HCT116 (cell line): ENCODE measurements at regions not wholly inside any gene's neighbourhood (a gene's known extent, or its start where the extent isn't known, plus 50 kb on each side); places are given as distances from the start of the nearest gene placed in this dataset.

Experiments
- ATAC-seq: fragments of 200-7000 bp; cut with Tn5 transposase; 2 replicates; pipeline ENCODE4 v1.9.1; 2020; ENCODE audit warnings: mild to moderate bottlenecking, moderate library complexity
- BruUV-seq: library from RNA; stranded (reverse); fragments of 400-500 nt; replicated peaks from 2 replicates; lab custom pipeline; 2021; lab: Mats Ljungman, UMichigan
- CTCF ChIA-PET: fragments of 300-600 bp; sonication (Branson Sonifier 250); formaldehyde crosslinking; loops from one replicate; lab custom pipeline; 2021; ENCODE audit warnings: antibody characterized with exemption; lab: Charles Lee
- POLR2A ChIA-PET: fragments of 300-600, 350-600 bp; sonication (Branson Sonifier 250); formaldehyde crosslinking; loops from one replicate; lab custom pipeline; 2021; ENCODE audit warnings: antibody characterized with exemption; lab: Charles Lee
- RAD21 ChIA-PET, 2 experiments: fragments of 300-600 bp; sonication (Branson Sonifier 250); formaldehyde crosslinking; loops; one replicate each; lab custom pipeline; 2023; ENCODE audit warnings: low total read pairs in 2 of 2; ENCODE audit not compliant: uncharacterized antibody in 2 of 2, unreplicated experiment in 2 of 2, low non-redundant PET in 1 of 2; lab: Charles Lee
- DNase-seq: peaks from one replicate; pipeline ENCODE4 v3.0.0-alpha.2; 2010; ENCODE audit warnings: low read depth, low spot score
- H2AFZ ChIP-seq: fragments of 200-600 bp; shearing (Covaris generic), sonication (generic); 2 replicates; pipeline ENCODE4 v1.6.1; 2017; ENCODE audit warnings: low read depth, mixed run types, mixed read lengths, antibody characterized with exemption, low read length; ENCODE audit not compliant: poor library complexity, severe bottlenecking
- H3K27ac ChIP-seq: 2 replicates; pipeline ENCODE4 v1.5.1; 2012; ENCODE audit warnings: low read depth, low read length
- H3K27me3 ChIP-seq: fragments of 200-600 bp; sonication (generic); 2 replicates; pipeline ENCODE4 v1.6.1; 2016; ENCODE audit warnings: mixed run types, low read length, mixed read lengths; ENCODE audit not compliant: insufficient read depth
- H3K36me3 ChIP-seq, 2 experiments: fragments of 200-500 bp in 1 of 2; fragments of 200-600 bp in 1 of 2; sonication (Bioruptor generic) in 1 of 2; sonication (generic) in 1 of 2; 2 replicates each; pipeline versions ENCODE4 v1.5.1 to v1.6.1; 2014 to 2016; ENCODE audit warnings: low read length in 2 of 2, inconsistent platforms in 1 of 2, mixed read lengths in 1 of 2, mixed run types in 1 of 2; ENCODE audit not compliant: insufficient read depth in 2 of 2, control insufficient read depth in 1 of 2
- H3K4me1 ChIP-seq, 2 experiments: fragments of 200-600 bp in 1 of 2; sonication (generic) in 1 of 2; 2 replicates each; pipeline versions ENCODE4 v1.5.1 to v1.6.1; 2012 to 2017; ENCODE audit warnings: low read length in 2 of 2, inconsistent platforms in 1 of 2, mild to moderate bottlenecking in 1 of 2, mixed read lengths in 1 of 2, mixed run types in 1 of 2, moderate library complexity in 1 of 2; ENCODE audit not compliant: insufficient read depth in 2 of 2, control insufficient read depth in 1 of 2
- H3K4me2 ChIP-seq: fragments of 200-600 bp; sonication (generic); 2 replicates; pipeline ENCODE4 v1.6.1; 2017; ENCODE audit warnings: mixed run types, low read length, mixed read lengths
- H3K4me3 ChIP-seq, 2 experiments: fragments of 200-600 bp in 1 of 2; sonication (generic) in 1 of 2; replicated peaks in 1 of 2; 2 replicates each; pipeline ENCODE4 v1.5.1; 2011 to 2016; ENCODE audit warnings: low read length in 2 of 2, control low read depth in 1 of 2, low read depth in 1 of 2, mild to moderate bottlenecking in 1 of 2, mixed read lengths in 1 of 2, mixed run types in 1 of 2
- H3K79me2 ChIP-seq: fragments of 200-600 bp; sonication (generic); 2 replicates; pipeline ENCODE4 v1.6.1; 2017; ENCODE audit warnings: mild to moderate bottlenecking, mixed run types, low read length, moderate library complexity, mixed read lengths; ENCODE audit not compliant: insufficient read depth
- H3K9ac ChIP-seq: fragments of 200-600 bp; sonication (generic); 2 replicates; pipeline ENCODE4 v1.6.1; 2016; ENCODE audit warnings: low read length, mixed read lengths
- H3K9me2 ChIP-seq: fragments of 200-600 bp; sonication (generic), shearing (Covaris generic); 2 replicates; pipeline ENCODE4 v1.6.1; 2017; ENCODE audit warnings: mixed run types, mild to moderate bottlenecking, moderate library complexity; ENCODE audit not compliant: insufficient read depth
- H3K9me3 ChIP-seq, 2 experiments: fragments of 200-500 bp in 1 of 2; fragments of 200-600 bp in 1 of 2; sonication (Bioruptor generic) in 1 of 2; sonication (generic) in 1 of 2; 2 replicates each; pipeline ENCODE4 v1.6.1; 2014 to 2017; ENCODE audit warnings: low read length in 2 of 2, mixed read lengths in 2 of 2, inconsistent platforms in 1 of 2, low read depth in 1 of 2, mild to moderate bottlenecking in 1 of 2, mixed run types in 1 of 2, moderate library complexity in 1 of 2; ENCODE audit not compliant: control insufficient read depth in 1 of 2, insufficient read depth in 1 of 2
- H4K20me1 ChIP-seq: fragments of 200-600 bp; sonication (generic), shearing (Covaris generic); 2 replicates; pipeline ENCODE4 v1.6.1; 2017; ENCODE audit warnings: mixed run types, mild to moderate bottlenecking, moderate library complexity; ENCODE audit not compliant: insufficient read depth
- ATF3 ChIP-seq: IDR thresholded peaks from 2 replicates; pipeline ENCODE4 v1.6.1; 2012
- CBX3 ChIP-seq: IDR thresholded peaks from 2 replicates; pipeline ENCODE4 v1.6.1; 2012; ENCODE audit warnings: low read depth
- CEBPB ChIP-seq: IDR thresholded peaks from 2 replicates; pipeline ENCODE4 v1.6.1; 2012; ENCODE audit warnings: low read depth
- CTCF ChIP-seq, 3 experiments: fragments of 200-600 bp in 1 of 3; sonication (generic) in 1 of 3; IDR thresholded peaks in 2 of 3; conservative IDR thresholded peaks in 1 of 3; 2 replicates each; pipeline ENCODE4 v1.5.1; 2012 to 2017; ENCODE audit warnings: low read depth in 2 of 3, low read length in 2 of 3, antibody characterized with exemption in 1 of 3, borderline replicate concordance in 1 of 3, control low read depth in 1 of 3, mild to moderate bottlenecking in 1 of 3, mixed read lengths in 1 of 3, mixed run types in 1 of 3, moderate library complexity in 1 of 3; ENCODE audit not compliant: insufficient read depth in 1 of 3
- EGR1 ChIP-seq: IDR thresholded peaks from 2 replicates; pipeline ENCODE4 v1.6.1; 2012; ENCODE audit warnings: low read depth
- FOSL1 ChIP-seq: IDR thresholded peaks from 2 replicates; pipeline ENCODE4 v1.6.1; 2012; ENCODE audit warnings: low read depth
- JUND ChIP-seq: IDR thresholded peaks from 2 replicates; pipeline ENCODE4 v1.6.1; 2012
- POLR2A ChIP-seq: IDR thresholded peaks from 2 replicates; pipeline ENCODE4 v1.7.0; 2011; ENCODE audit warnings: borderline replicate concordance; ENCODE audit not compliant: insufficient read depth, insufficient read length; ENCODE audit errors: extremely low read depth
- SIN3A ChIP-seq: IDR thresholded peaks from 2 replicates; pipeline ENCODE4 v1.6.1; 2012; ENCODE audit warnings: low read depth
- SP1 ChIP-seq: IDR thresholded peaks from 2 replicates; pipeline ENCODE4 v1.6.1; 2012; ENCODE audit warnings: low read depth
- SRF ChIP-seq: IDR thresholded peaks from 2 replicates; pipeline ENCODE4 v1.6.1; 2012; ENCODE audit warnings: low read depth
- TCF7L2 ChIP-seq: IDR thresholded peaks from 2 replicates; pipeline ENCODE4 v1.7.0; 2011; ENCODE audit warnings: borderline replicate concordance, inconsistent platforms; ENCODE audit not compliant: insufficient read depth, insufficient read length; ENCODE audit errors: extremely low read depth
- ZFX ChIP-seq: fragments of 450-650 bp; IDR thresholded peaks from 2 replicates; pipeline ENCODE4 v1.6.1; 2017
- ZNF274 ChIP-seq: fragments of 200-500 bp; sonication (Bioruptor generic); IDR thresholded peaks from 2 replicates; pipeline ENCODE4 v1.6.1; 2014; ENCODE audit warnings: mild to moderate bottlenecking, low read depth, low read length, inconsistent platforms
- intact Hi-C: fragments of 100-400 bp; cut with micrococcal nuclease; formaldehyde crosslinking; loops from 2 replicates; pipeline ENCODE4 v1.10.0; 2022
- TF ChIP-seq, protein P1 (sequence below): IDR thresholded peaks from 2 replicates; pipeline ENCODE4 v1.6.1; 2011; ENCODE audit warnings: mild to moderate bottlenecking, low read length, moderate library complexity; ENCODE audit not compliant: insufficient replicate concordance; ENCODE audit errors: extremely low read depth
- TF ChIP-seq, protein P2 (sequence below): IDR thresholded peaks from 2 replicates; pipeline ENCODE4 v1.6.1; 2012

DNA sequence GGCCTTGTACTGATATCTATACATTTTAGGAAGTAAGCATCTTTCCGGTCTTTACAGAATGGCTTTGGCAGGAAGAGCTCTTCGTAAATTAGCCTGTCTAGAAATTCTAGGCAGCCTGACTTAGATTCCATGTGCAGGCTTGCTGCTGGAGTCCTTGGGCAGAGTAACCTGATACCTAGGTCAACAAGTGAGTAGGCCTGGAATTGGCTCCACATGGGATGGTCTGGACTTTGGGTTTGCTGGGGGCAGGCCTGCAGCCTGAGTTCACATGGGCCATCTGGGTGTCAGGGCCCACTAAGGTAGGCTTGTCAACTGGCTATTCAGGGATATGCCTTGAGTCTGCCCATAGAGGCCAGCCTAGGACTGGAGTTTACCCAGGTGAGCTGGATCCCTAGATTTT, 59.6 kb upstream of the CYYR1 start:
- Histone ChIP-seq H2AFZ (no peak overlapping the region), H3K27me3 (no peaks in the 10 kb centered on the region), H3K4me3 (no peak overlapping the region), H3K27ac (no peak overlapping the region), H3K4me1 (no peaks in the 10 kb centered on the region), H3K9me3 (peaks cover 0 to 17% of the 10 kb centered on the region in 2 experiments; a peak in 2 of 4 replicates), H3K36me3 (no peaks in the 10 kb centered on the region), H3K4me2 (no peak overlapping the region), H3K9ac (no peak overlapping the region), H4K20me1 (no peaks in the 10 kb centered on the region; the same call in 1 of the 2 replicates), H3K79me2 (no peaks in the 10 kb centered on the region), H3K9me2 (no peaks in the 10 kb centered on the region)
- ChIA-PET RAD21 (no interaction called here), POLR2A (no interaction called here), CTCF (no interaction called here)
- intact Hi-C loops: no loop called here
- ATAC-seq (no peak), DNase-seq (no peak)
- BruUV-seq: no TSS peak
- no peak for TF ChIP-seq TCF7L2
- no peak for TF ChIP-seq ZNF274
- TF ChIP-seq CEBPB: no peak
- no peak for TF ChIP-seq POLR2A
- no peak for TF ChIP-seq JUND
- no peak for TF ChIP-seq SIN3A
- TF ChIP-seq CBX3: no peak
- TF ChIP-seq SRF: no peak
- TF ChIP-seq, protein P1, sequence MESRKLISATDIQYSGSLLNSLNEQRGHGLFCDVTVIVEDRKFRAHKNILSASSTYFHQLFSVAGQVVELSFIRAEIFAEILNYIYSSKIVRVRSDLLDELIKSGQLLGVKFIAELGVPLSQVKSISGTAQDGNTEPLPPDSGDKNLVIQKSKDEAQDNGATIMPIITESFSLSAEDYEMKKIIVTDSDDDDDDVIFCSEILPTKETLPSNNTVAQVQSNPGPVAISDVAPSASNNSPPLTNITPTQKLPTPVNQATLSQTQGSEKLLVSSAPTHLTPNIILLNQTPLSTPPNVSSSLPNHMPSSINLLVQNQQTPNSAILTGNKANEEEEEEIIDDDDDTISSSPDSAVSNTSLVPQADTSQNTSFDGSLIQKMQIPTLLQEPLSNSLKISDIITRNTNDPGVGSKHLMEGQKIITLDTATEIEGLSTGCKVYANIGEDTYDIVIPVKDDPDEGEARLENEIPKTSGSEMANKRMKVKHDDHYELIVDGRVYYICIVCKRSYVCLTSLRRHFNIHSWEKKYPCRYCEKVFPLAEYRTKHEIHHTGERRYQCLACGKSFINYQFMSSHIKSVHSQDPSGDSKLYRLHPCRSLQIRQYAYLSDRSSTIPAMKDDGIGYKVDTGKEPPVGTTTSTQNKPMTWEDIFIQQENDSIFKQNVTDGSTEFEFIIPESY: no peak
- no peak for TF ChIP-seq FOSL1

DNA sequence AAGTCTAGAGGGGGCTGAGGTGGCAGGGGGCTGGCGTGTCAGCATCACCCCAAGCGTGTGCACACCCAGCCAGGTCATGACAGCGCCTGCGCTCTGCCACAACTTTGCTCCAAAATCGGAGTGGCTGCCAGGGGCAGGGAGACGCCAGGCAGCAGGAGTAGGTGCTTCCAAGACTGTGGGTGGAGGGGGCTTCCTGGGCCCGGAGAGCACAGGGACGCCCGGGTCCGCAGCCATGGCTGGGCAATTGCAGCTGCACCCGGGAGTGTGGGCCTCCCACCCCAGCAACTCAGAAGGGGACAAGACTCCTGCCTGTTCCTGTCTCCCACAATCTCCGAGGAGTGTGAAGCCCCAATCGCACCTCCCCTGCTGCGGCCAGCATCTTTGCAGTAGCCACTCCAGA, 53.1 kb upstream of the CYYR1 start:
- peaks cover 0 to 3% of the 10 kb centered on the region in 2 experiments; a peak in 2 of 4 replicates for H3K9me3 ChIP-seq
- ChIA-PET CTCF (no interaction called here), RAD21 (no interaction called here), POLR2A (no interaction called here)
- H3K4me2 ChIP-seq: no peak overlapping the region
- H3K27ac ChIP-seq: no peak overlapping the region
- H3K36me3 ChIP-seq: no peaks in the 10 kb centered on the region
- no peaks in the 10 kb centered on the region for H3K27me3 ChIP-seq
- intact Hi-C loops: no loop called here
- BruUV-seq: no TSS peak
- H3K79me2 ChIP-seq: no peaks in the 10 kb centered on the region
- no peaks in the 10 kb centered on the region for H4K20me1 ChIP-seq
- H3K4me3 ChIP-seq: no peak overlapping the region
- no peak overlapping the region for H2AFZ ChIP-seq
- ATAC-seq (no peak), DNase-seq (no peak)
- no peaks in the 10 kb centered on the region for H3K4me1 ChIP-seq
- no peak overlapping the region for H3K9ac ChIP-seq
- no peaks in the 10 kb centered on the region for H3K9me2 ChIP-seq
- TF ChIP-seq SIN3A (no peak), CTCF (IDR thresholded peaks at IDR 0.05 in 2 of 3, conservative IDR thresholded peaks at IDR 0.05 in 1 of 3; ENCODE audit: borderline replicate concordance in 1 of 3, insufficient read depth in 1 of 3, low read depth in 2 of 3, low read length in 2 of 3) (no peak), ATF3 (no peak), ZNF274 (no peak), EGR1 (no peak), FOSL1 (no peak), SP1 (no peak), ZFX (no peak)
- TF ChIP-seq, protein P1: no peak
- TF ChIP-seq, protein P2, sequence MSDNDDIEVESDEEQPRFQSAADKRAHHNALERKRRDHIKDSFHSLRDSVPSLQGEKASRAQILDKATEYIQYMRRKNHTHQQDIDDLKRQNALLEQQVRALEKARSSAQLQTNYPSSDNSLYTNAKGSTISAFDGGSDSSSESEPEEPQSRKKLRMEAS: no peak
